Stimulated activated CD4-positive, alpha-beta T cell treated with anti-CD3 and anti-CD28 coated beads, Interleukin-1b, Interleukin-23, amount 100 ng/mL, for 48 hours (primary cell): ENCODE measurements at regions not wholly inside any gene's neighbourhood (a gene's known extent, or its start where the extent isn't known, plus 50 kb on each side); places are given as distances from the start of the nearest gene placed in this dataset.

Experiments used
- DNase-seq: peaks from one replicate; pipeline ENCODE4 v3.0.0-alpha.2; 2020

- DNase-seq: no peak
Measured at GRCh38 chr2:186189816-186190215, 296.2 kb upstream of the ZC3H15 start.

- DNase-seq: no peak
Measured at GRCh38 chr2:186195696-186196095, 290.4 kb upstream of the ZC3H15 start.

- no peak for DNase-seq
Measured at GRCh38 chr2:186197955-186198354, 288.1 kb upstream of the ZC3H15 start.

GRCh38 chr2:186199029-186199428 lies 287.0 kb upstream of the ZC3H15 start:
- no peak for DNase-seq

GRCh38 chr2:186201371-186201770 lies 284.7 kb upstream of the ZC3H15 start:
- DNase-seq: no peak

GRCh38 chr2:186205254-186205911 lies 280.7 kb upstream of the ZC3H15 start:
- DNase-seq: no peak

- DNase-seq: no peak
Measured at GRCh38 chr2:186209532-186209931, 276.5 kb upstream of the ZC3H15 start.

- no peak for DNase-seq
Measured at GRCh38 chr2:186220409-186220808, 265.7 kb upstream of the ZC3H15 start.

GRCh38 chr2:186229265-186229664 lies 256.8 kb upstream of the ZC3H15 start:
- no peak for DNase-seq

GRCh38 chr2:186241874-186242273 lies 244.2 kb upstream of the ZC3H15 start:
- DNase-seq: no peak

- DNase-seq: no peak
Measured at GRCh38 chr2:186254759-186255158, 231.3 kb upstream of the ZC3H15 start.

GRCh38 chr2:186255823-186256222 lies 230.2 kb upstream of the ZC3H15 start:
- no peak for DNase-seq

- DNase-seq: no peak
Measured at GRCh38 chr2:186256540-186256939, 229.5 kb upstream of the ZC3H15 start.

- DNase-seq: no peak
Measured at GRCh38 chr2:186263673-186264250, 222.3 kb upstream of the ZC3H15 start.

GRCh38 chr2:186269536-186269935 lies 216.5 kb upstream of the ZC3H15 start:
- DNase-seq: no peak

GRCh38 chr2:186273953-186274352 lies 212.1 kb upstream of the ZC3H15 start:
- DNase-seq: no peak

- no peak for DNase-seq
Measured at GRCh38 chr2:186274936-186275575, 211.0 kb upstream of the ZC3H15 start.

GRCh38 chr2:186276909-186277308 lies 209.2 kb upstream of the ZC3H15 start:
- DNase-seq: no peak

- DNase-seq: no peak
Measured at GRCh38 chr2:186281726-186282125, 204.3 kb upstream of the ZC3H15 start.

- no peak for DNase-seq
Measured at GRCh38 chr2:186294248-186294888, 191.7 kb upstream of the ZC3H15 start.

GRCh38 chr2:186299610-186300009 lies 186.4 kb upstream of the ZC3H15 start:
- no peak for DNase-seq

GRCh38 chr2:186302263-186302662 lies 183.8 kb upstream of the ZC3H15 start:
- no peak for DNase-seq

GRCh38 chr2:186303091-186303490 lies 183.0 kb upstream of the ZC3H15 start:
- no peak for DNase-seq

GRCh38 chr2:186304064-186304463 lies 182.0 kb upstream of the ZC3H15 start:
- no peak for DNase-seq
